GM21528 (cell line): ENCODE measurements at regions not wholly inside any gene's neighbourhood (a gene's known extent, or its start where the extent isn't known, plus 50 kb on each side); places are given as distances from the start of the nearest gene placed in this dataset.
"Not testable (repeated sequence)": the region's sequence is repeated elsewhere in the genome, so short reads cannot be mapped to it uniquely, and the experiment has no call there.

ENCODE experiments used
- ATAC-seq: cut with Tn5 transposase; IDR thresholded peaks from one replicate; pipeline ENCODE4 v1.9.1; 2021; ENCODE audit warnings: mild to moderate bottlenecking, moderate library complexity; ENCODE audit not compliant: unreplicated experiment, low FRiP score

- no peak for ATAC-seq
Measured at GRCh38 chr5:164235300-164235891, 730.0 kb downstream of the MAT2B start.

- no peak for ATAC-seq
Measured at GRCh38 chr5:164237486-164237885, 732.1 kb downstream of the MAT2B start.

DNA sequence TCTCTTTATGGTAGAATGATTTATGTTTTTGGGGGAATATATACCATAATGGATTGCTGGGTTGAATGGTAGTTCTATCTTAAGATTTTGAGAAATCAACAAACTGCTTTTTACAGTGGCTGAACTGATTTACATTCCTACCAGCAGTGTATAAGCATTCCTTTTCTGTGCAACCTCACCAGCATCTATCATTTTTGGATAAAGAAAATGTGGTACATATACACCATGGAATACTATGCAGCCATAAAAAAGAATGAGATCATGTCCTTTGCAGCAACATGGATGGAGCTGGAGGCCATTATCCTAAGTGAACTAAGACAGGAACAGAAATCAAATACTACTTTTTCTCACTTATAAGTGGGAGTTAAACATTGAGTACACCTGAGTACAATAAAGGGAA lies 746.4 kb downstream of the MAT2B start:
- ATAC-seq, result not testable (repeated sequence)

- ATAC-seq, result no peak
Measured at GRCh38 chr5:164253764-164254163, 748.3 kb downstream of the MAT2B start.

- no peak for ATAC-seq
Measured at GRCh38 chr5:164255598-164256213, 750.3 kb downstream of the MAT2B start.

DNA sequence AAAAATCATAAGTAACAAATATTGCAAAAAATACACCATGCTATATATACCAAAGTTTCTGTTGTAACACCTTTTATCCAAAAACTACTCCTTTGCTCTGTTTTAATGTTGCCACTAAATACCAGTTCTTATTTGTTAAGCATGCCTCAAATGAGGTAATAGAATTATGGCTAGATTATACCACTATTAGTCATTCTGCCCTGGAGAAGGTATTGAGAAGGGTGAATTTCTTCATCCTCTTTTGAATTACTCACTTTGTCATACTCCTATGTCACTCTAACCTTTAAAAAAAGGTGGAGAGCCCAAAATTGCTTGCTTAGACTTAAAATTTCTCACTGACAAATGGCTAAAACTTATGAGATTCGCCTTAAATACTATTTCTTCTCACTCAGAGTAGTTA lies 750.9 kb downstream of the MAT2B start:
- ATAC-seq, result no peak

- no peak for ATAC-seq
Measured at GRCh38 chr5:164256954-164257353, 751.5 kb downstream of the MAT2B start.

GRCh38 chr5:164265566-164265965 lies 760.1 kb downstream of the MAT2B start:
- no peak for ATAC-seq

DNA sequence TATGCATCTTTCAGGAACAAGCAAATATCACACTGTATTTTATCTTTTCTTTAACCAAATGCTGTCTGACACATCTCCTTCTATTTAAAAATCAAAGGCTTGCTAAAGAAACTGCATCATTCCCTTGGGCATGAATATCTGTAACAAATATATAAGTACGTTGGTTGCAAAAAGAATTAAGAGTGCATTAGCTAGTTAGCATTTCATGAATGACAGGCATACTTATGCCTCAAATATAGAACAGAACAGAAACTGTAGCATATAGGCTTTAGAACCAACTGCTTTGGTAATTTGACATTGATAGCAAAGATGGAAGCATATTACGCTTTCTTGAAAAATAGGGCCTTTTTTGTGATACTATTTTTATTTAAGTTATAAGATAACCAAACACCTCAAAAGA lies 761.2 kb downstream of the MAT2B start:
- ATAC-seq, result no peak

DNA sequence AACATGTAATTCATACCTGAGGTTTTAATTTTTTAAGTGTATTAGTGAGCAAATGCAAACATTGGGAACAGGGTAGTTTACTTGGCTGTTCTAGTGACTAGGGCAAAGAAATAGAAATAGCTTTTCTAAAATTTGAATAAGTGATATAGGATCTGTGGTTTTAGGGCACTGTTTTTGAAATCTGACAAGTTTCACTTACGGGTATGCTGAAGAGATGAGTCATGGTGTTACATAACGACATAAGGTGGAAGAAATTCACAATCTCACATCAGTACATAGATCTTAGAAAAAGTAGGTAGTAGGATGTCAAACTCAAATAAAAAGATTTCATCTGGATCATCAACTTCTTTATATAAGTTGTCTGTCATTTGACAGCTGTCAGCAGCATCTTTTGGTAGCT lies 772.3 kb downstream of the MAT2B start:
- ATAC-seq, result no peak

DNA sequence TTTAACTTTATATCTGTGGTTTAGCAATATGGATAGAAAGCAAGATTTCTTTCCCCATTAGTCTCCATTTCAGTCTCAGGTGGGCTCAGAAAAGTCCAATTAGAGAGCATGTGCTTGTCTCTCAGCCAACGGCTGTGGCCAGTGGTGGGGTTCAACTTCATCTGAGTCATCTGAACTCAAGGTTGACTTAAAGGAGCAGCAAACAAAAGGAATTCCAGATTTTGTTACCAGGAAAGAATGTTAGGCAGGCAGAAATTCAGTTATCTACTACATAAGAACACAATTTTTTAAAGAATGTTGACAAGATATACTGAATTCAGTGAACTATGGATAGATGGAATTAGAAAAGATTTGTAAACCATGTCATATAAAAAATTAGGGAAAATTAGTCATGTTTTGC lies 784.1 kb downstream of the MAT2B start:
- ATAC-seq, result no peak

DNA sequence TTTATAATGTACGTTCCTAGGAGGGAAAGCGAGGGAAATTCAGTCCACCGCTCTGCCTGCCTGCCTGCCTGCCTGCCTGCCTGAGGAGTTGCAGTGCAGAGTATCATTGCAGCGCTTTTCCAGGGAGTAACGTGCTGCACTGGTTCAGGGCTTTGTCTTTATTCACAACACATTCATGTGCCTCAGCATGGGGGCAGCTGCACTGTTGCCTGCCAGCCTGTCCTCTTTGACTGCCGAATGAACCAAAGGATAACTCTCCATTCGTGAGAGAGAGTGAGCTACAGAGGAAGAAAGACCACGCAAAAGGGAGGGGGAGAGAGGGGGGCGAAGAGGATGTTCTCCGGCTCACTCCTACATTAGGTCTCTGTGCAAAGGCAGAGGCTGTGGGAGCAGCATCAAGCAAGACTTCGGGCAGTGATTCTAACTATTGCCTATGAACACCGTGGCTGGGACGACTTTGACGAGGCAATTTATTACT lies 791.2 kb downstream of the MAT2B start:
- ATAC-seq, result no peak

DNA sequence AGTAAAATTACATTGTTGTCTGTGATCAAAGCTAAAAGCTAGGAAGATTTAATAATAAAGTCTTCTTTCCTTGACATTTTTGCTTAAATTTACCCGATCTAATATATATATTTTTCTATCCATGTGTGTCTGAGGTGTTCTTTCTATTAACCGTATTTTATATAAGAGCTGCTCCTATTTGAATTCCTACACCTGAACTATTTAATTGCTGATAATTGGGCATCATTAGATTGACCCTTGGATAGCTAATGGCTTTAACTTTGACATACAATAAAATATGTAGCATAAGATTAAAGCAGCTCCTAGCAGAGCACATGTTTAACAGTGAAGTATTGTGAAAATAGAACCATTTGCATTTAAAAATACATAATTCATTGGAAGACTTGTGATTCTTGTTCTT lies 792.7 kb downstream of the MAT2B start:
- ATAC-seq, result no peak

DNA sequence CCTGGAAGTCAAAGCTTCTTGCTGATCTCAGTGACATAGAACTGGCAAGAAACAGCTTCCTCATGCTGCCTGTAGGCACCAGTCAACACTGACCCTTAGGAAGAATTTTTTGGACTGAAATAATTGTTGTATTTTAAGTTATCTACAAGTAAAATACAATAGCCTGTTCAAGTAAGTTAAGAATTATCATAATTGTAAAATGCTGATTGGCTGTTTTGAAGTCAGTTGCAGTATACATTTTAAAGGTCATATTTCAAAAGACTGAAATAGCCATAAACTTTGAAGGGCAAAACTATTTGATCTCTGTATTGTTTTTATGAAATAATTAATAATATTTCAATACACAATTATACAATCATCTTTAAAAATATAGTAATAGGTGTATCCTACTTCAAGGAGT lies 794.9 kb downstream of the MAT2B start:
- ATAC-seq, result no peak

DNA sequence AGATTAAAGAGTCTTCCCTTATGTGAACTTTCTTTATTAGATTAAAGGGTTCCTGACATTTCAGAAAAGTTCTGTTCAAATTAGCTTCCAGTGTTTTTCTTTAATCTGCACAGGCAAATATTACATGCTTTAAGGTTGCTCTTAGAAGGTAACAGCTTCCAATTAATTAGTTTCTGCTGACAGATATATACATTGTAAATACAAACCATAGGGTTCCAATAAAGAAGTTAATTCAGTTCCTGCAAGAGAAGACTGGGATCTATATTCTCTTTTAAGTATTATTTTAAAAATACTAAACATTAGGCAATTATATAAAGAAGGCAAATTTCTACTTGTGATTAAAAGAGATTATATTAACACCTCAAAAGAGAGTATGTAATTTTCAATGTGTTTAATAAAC lies 795.7 kb downstream of the MAT2B start:
- ATAC-seq, result no peak

DNA sequence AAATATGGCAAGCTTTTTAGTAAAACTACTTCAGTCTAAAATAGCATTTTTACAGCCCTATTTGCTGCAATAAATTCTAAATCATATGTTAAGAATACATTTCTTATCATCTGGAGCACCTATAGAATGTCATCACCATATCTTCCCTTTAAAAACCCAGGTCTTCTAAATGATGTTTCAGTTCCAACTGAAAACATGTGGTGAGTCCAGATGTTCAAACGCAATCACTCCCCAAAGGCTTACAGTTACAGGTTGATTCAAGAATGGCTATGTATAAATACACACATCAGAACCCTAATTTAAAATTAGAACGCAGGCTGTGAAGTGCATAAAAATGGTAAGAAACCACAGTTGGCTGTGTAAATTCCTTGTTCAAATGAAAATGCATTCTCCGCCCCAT lies 796.3 kb downstream of the MAT2B start:
- no peak for ATAC-seq

GRCh38 chr5:164302533-164303235 lies 797.3 kb downstream of the MAT2B start:
- no peak for ATAC-seq

GRCh38 chr5:164303646-164304215 lies 798.3 kb downstream of the MAT2B start:
- ATAC-seq, result no peak

DNA sequence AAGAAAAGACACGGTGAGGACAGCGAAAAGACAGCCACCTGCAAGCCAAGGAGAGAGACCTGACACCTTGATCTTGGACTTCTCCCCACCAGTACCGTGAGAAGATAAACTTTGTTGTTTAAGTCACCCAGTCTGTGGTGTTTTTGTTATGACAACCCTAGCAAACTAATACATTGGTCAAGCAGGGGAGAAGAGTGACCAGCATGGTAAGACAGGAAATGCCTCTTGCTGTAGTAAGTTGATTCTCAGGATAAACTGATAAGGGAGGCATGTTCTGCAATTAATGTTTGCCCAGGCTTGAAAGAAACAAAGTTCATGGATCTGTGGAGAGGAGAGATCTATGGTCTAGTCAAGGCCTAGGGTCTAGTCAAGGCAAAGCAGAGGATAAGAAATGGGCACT lies 801.2 kb downstream of the MAT2B start:
- no peak for ATAC-seq

- no peak for ATAC-seq
Measured at GRCh38 chr5:164312801-164313200, 807.4 kb downstream of the MAT2B start.

DNA sequence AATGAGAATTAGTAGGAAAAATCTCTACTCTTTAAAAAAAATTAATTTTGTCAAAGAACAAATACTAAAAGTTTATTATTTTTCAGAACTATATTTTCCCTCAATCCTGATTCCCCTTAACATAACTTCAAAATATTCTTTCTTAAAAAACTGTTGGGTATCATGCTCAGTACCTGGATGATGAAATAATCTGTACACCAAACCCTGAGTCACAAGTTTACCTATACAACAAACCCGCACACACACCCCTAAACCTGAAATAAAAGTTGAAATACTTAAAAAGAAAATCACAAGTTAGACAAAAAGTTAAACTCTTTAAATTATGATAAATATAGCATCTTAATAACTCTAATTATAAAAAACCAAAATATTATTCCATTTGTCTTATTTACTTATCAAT lies 812.3 kb downstream of the MAT2B start:
- no peak for ATAC-seq

- no peak for ATAC-seq
Measured at GRCh38 chr5:164319161-164319560, 813.7 kb downstream of the MAT2B start.
